H1 (cell line): ENCODE measurements at regions not wholly inside any gene's neighbourhood (a gene's known extent, or its start where the extent isn't known, plus 50 kb on each side); places are given as distances from the start of the nearest gene placed in this dataset.

Source experiments
- CTCF ChIA-PET: fragments of 300-600 bp; sonication (Branson Sonifier 250); formaldehyde crosslinking; loops from one replicate; lab custom pipeline; 2021; ENCODE audit not compliant: partially characterized antibody; lab: Charles Lee
- POLR2A ChIA-PET: fragments of 300-600 bp; sonication (Branson Sonifier 250); formaldehyde crosslinking; loops from one replicate; lab custom pipeline; 2021; ENCODE audit warnings: inconsistent platforms; ENCODE audit not compliant: partially characterized antibody; lab: Charles Lee
- DNase-seq, 2 experiments: peaks; one replicate each; pipeline versions ENCODE4 v3.0.0 to v3.0.0-alpha.2; 2010 to 2022; ENCODE audit warnings: low spot score in 2 of 2, low read depth in 1 of 2, mixed read lengths in 1 of 2
- FAIRE-seq: peaks from 2 replicates; lab custom pipeline; 2011; peaks lifted over from hg19 to GRCh38; lab: Jason Lieb, UNC
- H2AFZ ChIP-seq: 2 replicates; pipeline ENCODE4 v1.8.1; 2012; ENCODE audit warnings: low read length, inconsistent platforms
- H2AK5ac ChIP-seq: 2 replicates; pipeline ENCODE4 v1.6.1; 2013; ENCODE audit warnings: low read depth, low read length
- H2BK120ac ChIP-seq: replicated peaks from 2 replicates; pipeline ENCODE3; 2013; ENCODE audit warnings: low read depth, low read length, inconsistent platforms
- H2BK12ac ChIP-seq: 2 replicates; pipeline ENCODE4 v1.6.1; 2013; ENCODE audit warnings: low read depth, low read length
- H2BK15ac ChIP-seq: 2 replicates; pipeline ENCODE4 v1.6.1; 2013; ENCODE audit warnings: low read length
- H2BK20ac ChIP-seq: 2 replicates; pipeline ENCODE4 v1.6.1; 2013; ENCODE audit warnings: low read length
- H2BK5ac ChIP-seq: 2 replicates; pipeline ENCODE4 v1.6.1; 2013; ENCODE audit warnings: low read depth, low read length
- H3K14ac ChIP-seq: 2 replicates; pipeline ENCODE4 v1.6.1; 2013; ENCODE audit warnings: inconsistent platforms; ENCODE audit not compliant: insufficient read length
- H3K18ac ChIP-seq: 2 replicates; pipeline ENCODE4 v1.6.1; 2013; ENCODE audit warnings: low read length; ENCODE audit errors: extremely low read depth
- H3K23ac ChIP-seq: 2 replicates; pipeline ENCODE4 v1.6.1; 2013; ENCODE audit warnings: inconsistent platforms; ENCODE audit not compliant: insufficient read length
- H3K23me2 ChIP-seq: 2 replicates; pipeline ENCODE4 v1.6.1; 2013; ENCODE audit warnings: low read depth, low read length
- H3K27ac ChIP-seq: 2 replicates; pipeline ENCODE4 v1.6.1; 2011; ENCODE audit warnings: low read depth, low read length, inconsistent platforms
- H3K27me3 ChIP-seq, 4 experiments: replicated peaks in 1 of 4; 1 replicate in 1 of 4; 2 replicates in 3 of 4; pipeline versions ENCODE4 v1.6.1 to v1.8.1; 2011 to 2013; ENCODE audit warnings: low read length in 3 of 4, mild to moderate bottlenecking in 3 of 4, inconsistent platforms in 2 of 4, mixed read lengths in 2 of 4, moderate library complexity in 1 of 4; ENCODE audit not compliant: control insufficient read depth in 3 of 4, insufficient read depth in 3 of 4; ENCODE audit errors: extremely low read depth in 1 of 4
- H3K36me3 ChIP-seq, 4 experiments: 2 replicates each; pipeline versions ENCODE4 v1.6.1 to v1.8.1; 2011 to 2013; ENCODE audit warnings: mild to moderate bottlenecking in 4 of 4, low read length in 3 of 4, moderate library complexity in 2 of 4, control low read depth in 1 of 4, inconsistent platforms in 1 of 4; ENCODE audit not compliant: insufficient read depth in 4 of 4, control insufficient read depth in 2 of 4
- H3K4ac ChIP-seq: replicated peaks from 2 replicates; pipeline ENCODE3; 2013; ENCODE audit warnings: low read length, low read depth, mixed read lengths, inconsistent platforms; ENCODE audit not compliant: insufficient read length
- H3K4me1 ChIP-seq, 4 experiments: replicated peaks in 1 of 4; 1 replicate in 1 of 4; 2 replicates in 3 of 4; pipeline versions ENCODE4 v1.6.1 to v1.8.1; 2011 to 2013; ENCODE audit warnings: low read length in 3 of 4, inconsistent platforms in 2 of 4, mixed read lengths in 1 of 4; ENCODE audit not compliant: insufficient read depth in 4 of 4, control insufficient read depth in 3 of 4
- H3K4me2 ChIP-seq, 2 experiments: 2 replicates each; pipeline versions ENCODE4 v1.6.1 to v1.8.1; 2011 to 2013; ENCODE audit warnings: low read depth in 2 of 2, low read length in 2 of 2, control low read depth in 1 of 2, inconsistent platforms in 1 of 2, mild to moderate bottlenecking in 1 of 2; ENCODE audit not compliant: insufficient read depth in 1 of 2
- H3K4me3 ChIP-seq, 4 experiments: fragments of 200-600, 300-600 bp in 1 of 4; sonication (generic), shearing (Covaris generic), sonication (Bioruptor Twin) in 1 of 4; 2 replicates each; pipeline versions ENCODE4 v1.5.1 to v1.8.1; 2011 to 2016; ENCODE audit warnings: low read length in 4 of 4, low read depth in 3 of 4, control low read depth in 2 of 4, inconsistent platforms in 2 of 4, mild to moderate bottlenecking in 2 of 4, mixed read lengths in 1 of 4, moderate library complexity in 1 of 4; ENCODE audit not compliant: insufficient read depth in 2 of 4; ENCODE audit errors: extremely low read depth in 1 of 4
- H3K56ac ChIP-seq: replicated peaks from 2 replicates; pipeline ENCODE3; 2013; ENCODE audit warnings: low read depth, mild to moderate bottlenecking, mixed read lengths, low read length, inconsistent platforms; ENCODE audit not compliant: insufficient read length
- H3K79me1 ChIP-seq: 2 replicates; pipeline ENCODE4 v1.6.1; 2013; ENCODE audit warnings: low read depth, low read length, control low read depth
- H3K79me2 ChIP-seq, 2 experiments: 2 replicates each; pipeline versions ENCODE4 v1.6.1 to v1.8.1; 2012 to 2013; ENCODE audit warnings: low read length in 2 of 2, mild to moderate bottlenecking in 2 of 2, inconsistent platforms in 1 of 2; ENCODE audit not compliant: insufficient read depth in 2 of 2, control insufficient read depth in 1 of 2
- H3K9ac ChIP-seq, 4 experiments: replicated peaks in 1 of 4; 1 replicate in 1 of 4; 2 replicates in 3 of 4; pipeline versions ENCODE4 v1.6.1 to v1.8.1; 2011 to 2013; ENCODE audit warnings: low read depth in 3 of 4, low read length in 3 of 4, control low read depth in 2 of 4, mild to moderate bottlenecking in 2 of 4, moderate library complexity in 2 of 4, inconsistent platforms in 1 of 4; ENCODE audit errors: extremely low read depth in 1 of 4
- H3K9me3 ChIP-seq, 2 experiments: 2 replicates each; pipeline versions ENCODE4 v1.6.1 to v1.8.1; 2012 to 2013; ENCODE audit warnings: mild to moderate bottlenecking in 2 of 2, moderate library complexity in 2 of 2, control low read depth in 1 of 2, inconsistent platforms in 1 of 2, low read depth in 1 of 2, low read length in 1 of 2, mixed read lengths in 1 of 2; ENCODE audit not compliant: insufficient read depth in 2 of 2
- H4K20me1 ChIP-seq, 2 experiments: replicated peaks in 1 of 2; 2 replicates each; pipeline versions ENCODE3 to v1.8.1; 2011 to 2013; ENCODE audit warnings: inconsistent platforms in 2 of 2, low read length in 2 of 2, mild to moderate bottlenecking in 1 of 2; ENCODE audit not compliant: insufficient read depth in 2 of 2, control insufficient read depth in 1 of 2
- H4K5ac ChIP-seq: 2 replicates; pipeline ENCODE4 v1.6.1; 2013; ENCODE audit warnings: low read length, low read depth, mixed read lengths, inconsistent platforms; ENCODE audit not compliant: insufficient read length
- H4K8ac ChIP-seq: 2 replicates; pipeline ENCODE4 v1.8.0; 2013; ENCODE audit warnings: mild to moderate bottlenecking, moderate library complexity, low read length, inconsistent platforms; ENCODE audit not compliant: insufficient read depth; ENCODE audit errors: extremely low read depth
- H4K91ac ChIP-seq: replicated peaks from 2 replicates; pipeline ENCODE3; 2013; ENCODE audit warnings: low read length, mixed read lengths, inconsistent platforms; ENCODE audit not compliant: insufficient read length
- ASH2L ChIP-seq: fragments of 200-600, 300-600 bp; sonication (generic); IDR thresholded peaks from one replicate; pipeline ENCODE4 v1.7.1; 2017; ENCODE audit warnings: low read length
- ATF2 ChIP-seq: IDR thresholded peaks from 2 replicates; pipeline ENCODE4 v1.6.1; 2012; ENCODE audit warnings: low read length, inconsistent platforms
- CBX8 ChIP-seq: fragments of 300-800, 300-1000 bp; sonication (generic); IDR thresholded peaks from 2 replicates; pipeline ENCODE4 v1.7.1; 2016; ENCODE audit warnings: low read depth, low read length, borderline replicate concordance
- CHD1 ChIP-seq: IDR thresholded peaks from 2 replicates; pipeline ENCODE4 v1.6.1; 2012; ENCODE audit warnings: low read depth, low read length, improper control_type of control experiment
- EGR1 ChIP-seq: IDR thresholded peaks from 2 replicates; pipeline ENCODE4 v1.6.1; 2011; ENCODE audit warnings: low read depth, low read length, borderline replicate concordance
- FOSL1 ChIP-seq: IDR thresholded peaks from 2 replicates; pipeline ENCODE4 v1.6.1; 2011; ENCODE audit warnings: mild to moderate bottlenecking, low read depth, low read length, moderate library complexity; ENCODE audit not compliant: insufficient read depth
- GTF2F1 ChIP-seq: IDR thresholded peaks from 2 replicates; pipeline ENCODE4 v1.6.1; 2012; ENCODE audit warnings: low read depth, low read length, improper control_type of control experiment, borderline replicate concordance
- KDM4A ChIP-seq: IDR thresholded peaks from one replicate; pipeline ENCODE4 v1.7.1; 2012; ENCODE audit warnings: low read depth, mild to moderate bottlenecking, moderate library complexity, low read length, inconsistent platforms; ENCODE audit not compliant: severe bottlenecking
- MAFK ChIP-seq: IDR thresholded peaks from 2 replicates; pipeline ENCODE4 v1.6.1; 2012; ENCODE audit warnings: low read depth, mild to moderate bottlenecking, improper control_type of control experiment, low read length
- MAX ChIP-seq: IDR thresholded peaks from 2 replicates; pipeline ENCODE4 v1.6.1; 2012; ENCODE audit warnings: inconsistent platforms
- POU5F1 ChIP-seq: IDR thresholded peaks from 2 replicates; pipeline ENCODE4 v1.6.1; 2011; ENCODE audit warnings: low read depth, mild to moderate bottlenecking, low read length, moderate library complexity
- SP1 ChIP-seq: IDR thresholded peaks from 2 replicates; pipeline ENCODE4 v1.6.1; 2011; ENCODE audit warnings: low read depth, low read length
- SP4 ChIP-seq: IDR thresholded peaks from 2 replicates; pipeline ENCODE4 v1.6.1; 2012; ENCODE audit warnings: low read length, inconsistent platforms
- SUZ12 ChIP-seq: fragments of 200-600 bp; sonication (generic); IDR thresholded peaks from 2 replicates; pipeline ENCODE4 v1.6.1; 2012; ENCODE audit warnings: mild to moderate bottlenecking, inconsistent platforms, low read length, moderate library complexity, mixed read lengths
- WGBS, 2 experiments: shearing (Covaris generic) in 1 of 2; methylation state at CpG; one replicate each; pipeline versions ENCODE4 v1.1.6 to v1.1.7; 2013 to 2015; ENCODE audit warnings: low lambda C conversion rate in 2 of 2, mixed read lengths in 2 of 2, inconsistent platforms in 1 of 2, low coverage in 1 of 2, missing lambda C conversion rate in 1 of 2; ENCODE audit not compliant: insufficient replicate concordance in 2 of 2, insufficient coverage in 1 of 2, insufficient read length in 1 of 2; ENCODE audit errors: extremely low coverage in 1 of 2, missing lambda C conversion rate in 1 of 2; 5-methylcytosine and 5-hydroxymethylcytosine counted together

- H3K79me2 ChIP-seq, result no peaks in the 10 kb centered on the region
- FAIRE-seq, result no peak
- no peak for TF ChIP-seq CHD1
- TF ChIP-seq EGR1, result no peak
- TF ChIP-seq FOSL1, result no peak
- no peak for TF ChIP-seq SP4
- TF ChIP-seq MAX, result no peak
- no peak for TF ChIP-seq ATF2
- TF ChIP-seq MAFK, result no peak
- TF ChIP-seq POU5F1, result no peak
- no peak for TF ChIP-seq CBX8
- no peak for TF ChIP-seq ASH2L
- no peak for TF ChIP-seq SUZ12
- no peak for TF ChIP-seq KDM4A
- no peak for TF ChIP-seq SP1
- no peak for TF ChIP-seq GTF2F1
Observed at GRCh38 chr14:86639146-86639545, 1109.2 kb downstream of the FLRT2 start.

More at GRCh38 chr14:86639146-86639545, 1109.2 kb downstream of the FLRT2 start:
- Histone ChIP-seq H3K14ac (no peak overlapping the region), H3K23me2 (no peaks in the 10 kb centered on the region), H3K4me1 (no peaks in the 10 kb centered on the region), H3K4me2 (no peak overlapping the region), H3K4me3 (no peak overlapping the region), H2BK20ac (no peak overlapping the region), H3K79me1 (no peaks in the 10 kb centered on the region), H2BK120ac (no peak overlapping the region), H2BK15ac (no peak overlapping the region), H2AFZ (no peak overlapping the region), H3K23ac (no peak overlapping the region), H3K18ac (no peak overlapping the region), H3K9me3 (no peaks in the 10 kb centered on the region), H3K36me3 (no peaks in the 10 kb centered on the region), H3K56ac (no peak overlapping the region), H3K27me3 (no peaks in the 10 kb centered on the region), H3K9ac (no peak overlapping the region), H2BK12ac (no peak overlapping the region), H2BK5ac (no peak overlapping the region), H4K8ac (no peak overlapping the region), H4K20me1 (no peaks in the 10 kb centered on the region), H3K4ac (no peak overlapping the region), H2AK5ac (no peak overlapping the region), H4K5ac (no peak overlapping the region), H4K91ac (no peak overlapping the region), H3K27ac (no peak overlapping the region)
- CTCF ChIA-PET, result interaction anchor here (0.9 kb wide), 1 partner anchor 16 kb away, joined by 3 read pairs; no protein-coding TSS in a partner anchor
- DNase-seq, result no peak
- POLR2A ChIA-PET, result no interaction called here
- WGBS, 2 experiments, result 91% methylated on average over 5 of the region's 5 CpGs; no CpG with 5 or more reads in 1 of the 2 experiments
